GM23338 (cell line): ENCODE measurements at regions not wholly inside any gene's neighbourhood (a gene's known extent, or its start where the extent isn't known, plus 50 kb on each side); places are given as distances from the start of the nearest gene placed in this dataset.

Experiments
- CTCF ChIP-seq, 2 experiments: fragments of 200-600 bp in 1 of 2; sonication (generic) in 1 of 2; conservative IDR thresholded peaks; 2 replicates each; pipeline versions ENCODE4 v1.5.1 to v1.6.1; 2016 to 2017; ENCODE audit warnings: antibody characterized with exemption in 2 of 2, low read depth in 2 of 2, mild to moderate bottlenecking in 2 of 2, moderate library complexity in 1 of 2
- JUNB ChIP-seq: IDR thresholded peaks from one replicate; pipeline ENCODE4 v1.6.1; 2016; ENCODE audit warnings: antibody characterized with exemption; ENCODE audit not compliant: unreplicated experiment
- REST ChIP-seq: IDR thresholded peaks from one replicate; pipeline ENCODE4 v1.6.1; 2018; ENCODE audit warnings: antibody characterized with exemption; ENCODE audit not compliant: unreplicated experiment

GRCh38 chr5:152260940-152261339 is 144.1 kb downstream of the NMUR2 start:
- TF ChIP-seq REST (no peak), CTCF (conservative IDR thresholded peaks at IDR 0.05; ENCODE audit: low read depth in 2 of 2) (no peak), JUNB (no peak)
